GM19035 (cell line): ENCODE measurements at regions not wholly inside any gene's neighbourhood (a gene's known extent, or its start where the extent isn't known, plus 50 kb on each side); places are given as distances from the start of the nearest gene placed in this dataset.
A peak's percentile ranks its signal among the peaks of the same experiment; 100 is the strongest.

ENCODE experiments used
- ATAC-seq: cut with Tn5 transposase; IDR thresholded peaks from one replicate; pipeline ENCODE4 v1.9.1; 2021; ENCODE audit not compliant: unreplicated experiment

GRCh38 chr11:92382311-92382710, 157.7 kb downstream of the FAT3 start:
- no peak for ATAC-seq

GRCh38 chr11:92383430-92383829, 158.8 kb downstream of the FAT3 start:
- ATAC-seq = no peak

GRCh38 chr11:92384358-92384757, 159.7 kb downstream of the FAT3 start:
- ATAC-seq = no peak

- no peak for ATAC-seq
Measured at GRCh38 chr11:92384802-92385201, 160.2 kb downstream of the FAT3 start.

- ATAC-seq = no peak
Measured at GRCh38 chr11:92386577-92386976, 162.0 kb downstream of the FAT3 start.

- ATAC-seq = no peak
Measured at GRCh38 chr11:92387859-92388258, 163.2 kb downstream of the FAT3 start.

GRCh38 chr11:92388380-92388779, 163.8 kb downstream of the FAT3 start:
- no peak for ATAC-seq

- no peak for ATAC-seq
Measured at GRCh38 chr11:92390783-92391182, 166.2 kb downstream of the FAT3 start.

GRCh38 chr11:92391364-92391763, 166.7 kb downstream of the FAT3 start:
- ATAC-seq = no peak

- no peak for ATAC-seq
Measured at GRCh38 chr11:92391808-92392207, 167.2 kb downstream of the FAT3 start.

GRCh38 chr11:92393218-92393617, 168.6 kb downstream of the FAT3 start:
- ATAC-seq = no peak

- no peak for ATAC-seq
Measured at GRCh38 chr11:92396133-92396532, 171.5 kb downstream of the FAT3 start.

GRCh38 chr11:92397221-92397755, 172.7 kb downstream of the FAT3 start:
- no peak for ATAC-seq

- ATAC-seq = no peak
Measured at GRCh38 chr11:92399705-92400104, 175.1 kb downstream of the FAT3 start.

- no peak for ATAC-seq
Measured at GRCh38 chr11:92401520-92401919, 176.9 kb downstream of the FAT3 start.

- ATAC-seq = no peak
Measured at GRCh38 chr11:92406472-92406871, 181.9 kb downstream of the FAT3 start.

- no peak for ATAC-seq
Measured at GRCh38 chr11:92409355-92409754, 184.7 kb downstream of the FAT3 start.

GRCh38 chr11:92409956-92410355, 185.3 kb downstream of the FAT3 start:
- ATAC-seq = no peak

GRCh38 chr11:92410526-92410925, 185.9 kb downstream of the FAT3 start:
- ATAC-seq = no peak

GRCh38 chr11:92411431-92411830, 186.8 kb downstream of the FAT3 start:
- no peak for ATAC-seq

GRCh38 chr11:92413757-92414513, 189.3 kb downstream of the FAT3 start:
- ATAC-seq = peak; percentile 58

- no peak for ATAC-seq
Measured at GRCh38 chr11:92416971-92417725, 192.5 kb downstream of the FAT3 start.
